Stimulated activated CD4-positive, alpha-beta T cell treated with anti-CD3 and anti-CD28 coated beads, Interleukin-15, amount 100 ng/mL, for 1 hour (primary cell): ENCODE measurements at regions not wholly inside any gene's neighbourhood (a gene's known extent, or its start where the extent isn't known, plus 50 kb on each side); places are given as distances from the start of the nearest gene placed in this dataset.

Source experiments
- DNase-seq, 2 donors: peaks; one replicate each; pipeline ENCODE4 v3.0.0-alpha.2; 2020; ENCODE audit warnings: low read depth in 1 of 2, low spot score in 1 of 2

DNA sequence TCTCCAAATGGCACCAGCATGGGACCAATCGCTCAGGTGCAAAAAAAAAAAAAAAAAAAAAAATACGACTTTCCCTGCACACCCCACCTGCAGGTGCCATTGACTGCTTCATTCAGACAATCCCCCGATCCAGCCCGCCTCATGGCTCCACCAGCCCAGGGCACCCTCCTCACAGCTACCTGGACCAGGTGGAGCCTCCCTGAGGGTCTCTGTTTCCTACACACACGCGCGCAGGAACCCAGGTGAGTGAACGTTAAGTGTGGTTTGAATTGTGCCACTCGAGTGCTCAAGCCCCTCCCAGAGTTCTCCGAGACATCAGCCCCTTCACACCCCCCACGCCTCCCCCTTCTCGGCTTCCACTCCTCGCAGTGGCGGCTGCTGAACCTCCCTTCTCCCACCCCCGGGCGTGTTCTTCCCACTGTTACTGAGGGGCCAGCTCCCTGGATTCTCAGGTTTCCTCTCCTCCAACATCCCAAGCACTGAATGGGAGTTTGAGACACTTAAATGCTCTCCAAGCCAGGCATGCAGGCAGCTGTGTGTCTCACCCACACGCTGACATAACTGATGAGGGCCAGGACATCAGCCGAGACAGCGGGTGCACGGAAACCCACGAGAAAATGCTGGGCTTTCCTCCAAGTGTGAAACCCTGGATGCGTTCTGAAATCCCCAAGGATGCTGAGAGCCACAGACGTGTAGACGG, 88.8 kb upstream of the SNTG2 start:
- DNase-seq: no peak

DNA sequence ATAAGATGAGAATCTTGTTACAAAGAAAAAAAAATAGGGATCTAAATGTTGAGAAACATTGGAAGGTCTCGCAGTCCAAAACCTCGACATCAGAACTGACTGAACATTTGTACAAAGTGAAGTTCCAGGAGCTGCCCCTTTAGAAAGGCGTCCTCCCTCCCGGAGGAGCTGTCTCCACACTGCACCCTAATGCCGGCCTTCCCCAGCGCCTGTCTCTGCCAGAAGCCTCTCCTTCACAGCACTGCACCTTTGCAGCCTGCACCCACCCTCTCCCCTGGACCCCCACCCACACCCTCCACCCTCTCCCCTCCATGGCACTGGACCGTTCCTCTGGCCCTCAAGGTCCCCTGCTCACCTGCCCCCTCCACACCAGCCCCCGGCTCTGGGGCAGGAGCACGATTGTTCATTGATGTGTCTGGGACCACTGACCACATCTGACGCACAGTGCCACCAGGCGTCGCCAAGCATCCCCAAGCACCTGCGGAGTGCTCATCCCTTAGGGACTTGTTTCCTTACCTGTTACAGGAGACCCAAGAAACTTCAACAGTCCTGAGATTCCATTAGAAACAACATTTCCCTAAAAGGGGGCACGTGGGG, 90.3 kb upstream of the SNTG2 start:
- DNase-seq: no peak

DNA sequence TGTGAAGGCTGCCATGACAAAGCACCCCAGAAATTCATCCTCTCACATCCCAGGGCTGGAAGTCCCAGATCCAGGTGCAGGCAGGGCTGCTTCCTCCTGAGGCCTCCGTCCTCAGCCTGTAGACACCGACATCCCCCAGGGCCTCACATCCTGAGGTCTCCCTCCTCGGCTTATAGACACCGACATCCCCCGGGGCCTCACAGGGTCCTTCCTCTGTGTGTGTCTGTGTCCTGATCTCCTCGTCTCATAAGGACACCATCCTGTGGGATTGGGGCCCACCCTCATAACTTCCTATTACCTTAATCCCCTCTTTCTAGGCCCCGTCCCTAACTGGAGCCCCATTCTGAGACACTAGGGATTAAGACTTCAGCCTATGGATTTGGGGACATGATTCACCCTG, 92.0 kb upstream of the SNTG2 start:
- DNase-seq: no peak

DNA sequence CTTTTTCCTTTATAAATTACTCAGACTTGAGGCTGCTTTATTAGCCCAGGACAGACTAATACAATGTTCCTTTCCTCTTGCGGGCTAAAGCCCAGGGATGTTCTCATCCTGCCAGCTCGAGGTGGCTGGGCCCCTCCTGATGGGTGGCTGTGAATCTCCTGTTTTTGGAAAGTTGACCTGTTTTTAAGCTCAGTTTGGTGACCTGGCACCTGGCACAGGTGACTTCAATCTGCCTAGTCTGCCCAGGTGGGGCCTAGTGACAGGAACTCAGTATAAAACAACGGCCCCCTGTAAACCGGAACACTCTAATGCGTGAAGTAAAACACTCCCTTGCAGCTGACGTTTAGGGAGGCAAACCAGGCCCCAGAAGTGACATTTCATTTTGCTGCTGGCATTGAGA, 92.7 kb upstream of the SNTG2 start:
- no peak for DNase-seq

DNA sequence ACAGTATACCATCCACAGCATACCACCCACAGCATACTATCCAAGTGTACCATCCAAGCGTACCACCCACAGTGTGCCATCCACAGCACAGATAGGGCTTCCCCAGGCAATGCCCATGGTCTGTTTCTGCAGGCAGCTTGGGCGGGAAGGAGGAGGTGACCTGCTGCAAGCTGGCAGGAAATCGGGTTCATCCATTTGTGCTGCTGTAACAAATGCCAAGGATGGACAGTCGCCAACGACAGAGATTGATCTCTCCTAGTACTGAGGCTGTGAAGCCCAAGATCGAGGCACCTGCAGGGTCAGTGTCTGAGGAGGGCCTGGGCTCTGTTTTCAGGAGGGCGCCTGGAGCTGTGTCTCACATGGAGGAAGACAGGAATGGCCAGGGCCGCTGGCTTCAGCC, 93.6 kb upstream of the SNTG2 start:
- no peak for DNase-seq

DNA sequence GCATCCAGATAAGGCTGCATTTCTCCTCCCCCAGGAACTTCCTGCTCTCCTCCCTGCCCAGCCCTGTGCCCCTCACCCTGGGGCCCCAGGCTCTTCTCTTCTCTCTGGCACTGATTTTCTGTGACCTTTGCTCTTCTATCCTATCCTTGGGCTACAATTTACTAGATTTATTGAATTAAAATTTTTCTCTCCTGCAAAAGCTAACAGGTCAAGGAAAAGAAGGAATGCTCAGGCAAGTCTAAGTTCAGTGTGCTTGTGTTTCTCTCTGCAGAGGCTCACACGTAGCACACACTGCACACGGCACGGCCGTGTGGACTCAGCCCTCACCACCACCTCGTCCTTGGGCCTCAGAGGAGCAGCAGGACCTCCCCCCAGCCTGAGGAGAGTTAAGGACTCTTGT, 94.2 kb upstream of the SNTG2 start:
- no peak for DNase-seq

DNA sequence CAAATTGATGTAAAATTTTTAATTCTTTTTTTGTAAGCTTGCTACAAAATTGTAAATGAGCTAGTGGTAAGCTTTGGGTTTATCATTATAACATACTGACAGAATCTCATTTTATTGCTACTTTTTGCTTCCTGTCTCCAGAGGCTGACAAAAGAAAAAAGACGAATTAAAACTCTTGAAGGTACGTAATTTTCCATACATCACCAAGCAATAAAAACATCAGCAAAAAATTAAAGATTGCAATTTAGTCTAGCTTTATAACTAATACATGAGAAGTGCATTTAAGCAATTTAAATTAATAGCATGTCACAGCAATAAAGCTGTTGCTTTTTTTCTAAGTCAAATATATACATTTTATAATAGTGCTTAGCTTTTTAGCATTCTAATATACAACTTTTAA, 94.6 kb upstream of the SNTG2 start:
- no peak for DNase-seq

DNA sequence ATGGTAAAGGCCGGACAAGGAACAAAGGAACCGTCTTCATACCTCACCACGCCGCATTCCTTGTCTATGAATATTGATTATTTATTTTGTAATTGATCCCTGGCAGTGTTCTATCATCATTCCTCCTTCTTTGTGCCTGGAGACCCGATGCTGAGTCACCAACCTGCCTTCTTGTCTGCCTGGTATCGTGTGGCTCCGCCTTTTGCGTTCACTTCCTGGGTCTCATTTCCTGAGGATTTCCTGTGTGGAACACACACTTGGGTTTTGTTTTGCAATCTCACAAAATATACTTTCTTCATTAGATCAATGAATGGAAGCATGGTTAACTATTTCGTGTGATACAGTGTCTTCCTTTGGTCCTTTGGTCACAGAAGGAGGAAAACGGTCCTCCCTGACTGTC, 95.5 kb upstream of the SNTG2 start:
- DNase-seq: no peak

DNA sequence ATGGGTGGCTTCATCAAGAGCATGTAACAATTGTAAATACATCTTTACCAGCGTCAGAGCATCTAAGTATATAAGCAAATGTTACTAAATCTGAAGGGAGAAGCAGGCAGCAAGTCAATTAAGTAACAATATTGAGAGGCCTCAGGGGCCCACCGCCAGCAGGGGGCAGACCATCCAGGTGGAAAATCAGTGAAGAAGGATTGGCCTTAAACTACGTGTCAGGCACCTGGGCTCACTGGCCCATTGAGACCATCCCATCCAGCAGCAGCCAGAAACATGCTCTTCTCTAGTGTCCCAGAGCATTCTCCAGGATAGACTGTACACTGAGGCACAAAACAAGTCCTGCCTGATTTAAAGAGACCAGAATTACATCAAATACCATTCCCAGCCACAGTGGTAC, 96.2 kb upstream of the SNTG2 start:
- DNase-seq: no peak

DNA sequence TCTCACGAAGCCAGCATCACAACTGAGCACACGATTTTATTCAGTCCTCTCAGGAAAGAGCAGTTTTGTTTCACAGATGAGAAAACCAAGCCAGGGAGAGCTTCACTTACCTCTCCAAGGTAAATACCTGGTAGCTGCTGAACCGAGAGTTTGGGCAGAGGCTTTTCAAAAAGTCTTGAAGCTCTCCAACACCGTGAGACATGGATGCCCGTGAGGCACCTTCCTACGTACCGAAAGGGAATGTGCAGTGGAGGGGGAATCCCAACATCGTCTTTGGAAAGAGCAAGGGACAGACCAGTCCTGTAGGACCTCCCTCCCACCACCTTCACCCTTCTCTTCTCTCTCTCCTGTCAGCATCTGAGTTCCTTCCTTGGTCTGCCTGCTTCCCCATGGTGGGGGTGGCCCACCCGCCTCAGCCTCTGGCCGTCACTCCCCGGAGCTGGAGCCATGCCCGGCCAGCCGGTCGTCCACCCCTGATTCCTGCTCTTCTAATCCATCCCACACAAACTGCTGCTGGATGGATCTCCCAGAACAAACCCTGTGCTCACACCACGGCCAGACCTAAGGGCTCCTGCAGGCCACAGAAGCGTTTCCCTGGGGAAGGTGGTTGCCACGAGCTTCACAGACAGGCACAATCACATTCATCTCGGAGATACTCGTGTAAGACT, 97.3 kb upstream of the SNTG2 start:
- DNase-seq: no peak

DNA sequence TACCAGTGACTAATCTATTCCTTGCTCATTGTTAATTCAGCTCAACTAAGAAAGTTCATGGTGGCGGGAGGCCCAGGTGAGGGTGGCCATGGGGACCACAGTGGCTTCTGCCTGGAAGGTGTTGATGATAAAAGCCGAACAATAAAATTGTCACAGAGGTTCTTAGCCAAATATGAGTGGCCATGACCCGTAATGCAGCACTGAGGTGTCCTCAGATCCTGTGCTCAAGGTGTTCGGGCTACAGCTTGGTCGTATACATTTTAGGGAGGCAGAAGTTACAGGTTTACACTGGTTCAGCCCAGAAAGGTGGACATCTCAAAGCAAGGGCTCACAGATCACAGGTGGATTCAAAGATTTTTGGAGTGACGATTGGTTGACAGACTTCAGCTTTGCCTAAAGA, 98.5 kb upstream of the SNTG2 start:
- no peak for DNase-seq

DNA sequence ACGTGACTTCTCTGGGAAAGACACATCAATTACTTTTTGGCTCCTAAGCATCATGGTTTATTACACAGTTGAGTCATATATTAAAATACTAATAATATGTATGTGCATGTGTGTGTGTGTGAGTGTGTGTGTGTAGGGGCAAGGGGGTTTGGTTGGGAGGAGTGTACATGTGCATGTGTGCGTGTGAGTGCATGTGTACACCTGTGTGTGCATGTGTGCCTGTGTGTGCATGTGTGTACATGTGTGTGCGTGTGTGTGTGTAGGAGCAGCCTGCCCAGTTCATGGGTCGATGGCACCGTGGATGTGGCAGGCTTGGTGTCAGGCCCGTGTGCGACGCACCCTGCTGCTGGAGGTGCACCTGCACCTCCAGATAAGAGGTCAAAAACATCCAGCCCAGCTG, 99.0 kb upstream of the SNTG2 start:
- no peak for DNase-seq

DNA sequence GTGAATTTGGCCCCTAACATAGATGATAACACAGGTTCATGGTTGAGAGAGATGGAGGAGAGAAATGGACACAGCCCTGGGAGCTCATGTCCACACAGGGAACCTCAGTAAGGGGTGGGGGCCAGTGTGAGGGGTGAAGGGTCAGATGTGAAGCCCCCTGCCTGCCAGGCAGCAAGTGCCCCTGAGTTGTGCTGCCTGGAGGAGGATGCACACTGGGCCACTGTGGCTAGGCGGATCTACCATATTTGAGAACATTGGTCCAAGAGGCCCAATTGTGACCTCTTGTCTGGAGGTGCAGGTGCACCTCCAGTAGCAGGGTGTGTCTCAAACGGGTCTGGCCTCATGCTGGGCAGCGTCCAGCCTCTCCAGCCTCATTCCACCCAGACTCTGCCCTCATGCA, 99.6 kb upstream of the SNTG2 start:
- DNase-seq: no peak

DNA sequence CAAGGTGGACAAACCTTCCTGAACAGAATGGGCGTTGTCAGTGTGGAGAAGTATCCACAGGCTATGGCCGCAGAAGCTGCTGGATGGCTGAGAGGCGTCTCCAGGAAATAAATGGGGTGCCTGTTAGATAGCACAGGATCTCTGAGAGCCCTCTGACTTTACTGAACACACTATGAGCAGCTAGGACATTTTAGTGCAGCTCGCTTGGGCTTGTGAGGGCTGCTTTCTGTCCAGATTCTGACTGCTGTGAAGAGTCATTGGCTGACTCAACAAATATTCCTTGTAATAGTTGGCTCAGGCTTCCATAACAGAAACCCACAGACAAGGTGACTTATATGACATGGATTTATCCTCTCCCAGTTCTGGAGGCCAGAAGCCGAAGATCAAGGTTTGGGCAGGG, 100.2 kb upstream of the SNTG2 start:
- DNase-seq: no peak

DNA sequence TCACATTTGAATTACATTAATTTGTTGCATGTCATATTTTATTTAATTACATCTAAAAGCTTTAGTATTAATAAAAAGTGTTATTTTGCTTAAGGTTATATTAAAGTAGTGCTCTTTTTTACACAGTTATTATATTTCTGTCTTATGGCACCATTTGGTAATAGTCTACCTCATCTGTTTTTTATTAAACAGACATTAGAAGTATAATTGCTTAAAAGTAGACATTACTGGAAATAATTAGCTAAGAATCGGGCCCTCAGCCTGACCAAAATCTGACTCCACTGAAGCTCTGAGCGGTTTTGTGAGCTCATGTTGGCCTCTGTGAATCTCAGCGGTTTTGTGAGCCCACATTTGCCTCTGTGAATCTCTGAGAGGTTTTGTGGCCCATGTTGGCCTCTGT, 102.5 kb upstream of the SNTG2 start:
- no peak for DNase-seq

DNA sequence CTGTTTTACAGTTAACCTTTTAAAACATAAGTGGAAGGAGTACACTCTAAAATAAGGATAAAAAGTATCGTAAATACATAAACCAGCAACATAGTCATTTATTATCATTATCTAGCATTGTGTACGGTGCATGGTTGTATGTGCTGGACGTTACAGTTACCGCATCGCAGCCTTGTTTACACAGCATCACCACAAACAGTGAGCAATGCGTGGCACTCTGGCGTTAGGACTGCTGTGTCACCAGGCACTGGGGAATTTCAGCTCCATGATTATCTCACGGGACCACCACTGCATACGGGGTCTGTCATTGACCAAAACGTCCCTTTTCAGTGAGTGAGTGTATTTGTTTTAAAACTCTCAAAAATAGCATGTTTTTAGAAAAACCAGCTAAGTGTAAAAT, 103.0 kb upstream of the SNTG2 start:
- DNase-seq: no peak

DNA sequence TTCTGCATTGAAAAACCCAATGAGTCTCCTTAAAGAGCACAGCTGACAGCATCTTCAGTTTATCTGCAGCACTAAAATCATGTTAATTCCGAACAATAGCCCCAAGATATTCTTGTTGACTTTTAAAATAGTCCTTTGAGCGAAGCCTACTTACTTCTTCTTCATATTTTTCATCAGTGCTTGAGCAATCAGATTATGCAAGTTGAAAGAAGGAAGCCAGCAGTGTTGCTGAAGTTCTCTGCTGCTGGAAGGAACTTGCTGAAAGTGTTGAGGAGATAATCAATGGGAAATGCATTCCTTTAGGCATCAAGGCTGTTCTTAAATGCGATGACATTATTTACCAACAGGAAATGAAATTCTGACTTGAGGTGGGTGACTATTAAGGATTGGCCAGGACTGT, 105.9 kb upstream of the SNTG2 start:
- DNase-seq: no peak

DNA sequence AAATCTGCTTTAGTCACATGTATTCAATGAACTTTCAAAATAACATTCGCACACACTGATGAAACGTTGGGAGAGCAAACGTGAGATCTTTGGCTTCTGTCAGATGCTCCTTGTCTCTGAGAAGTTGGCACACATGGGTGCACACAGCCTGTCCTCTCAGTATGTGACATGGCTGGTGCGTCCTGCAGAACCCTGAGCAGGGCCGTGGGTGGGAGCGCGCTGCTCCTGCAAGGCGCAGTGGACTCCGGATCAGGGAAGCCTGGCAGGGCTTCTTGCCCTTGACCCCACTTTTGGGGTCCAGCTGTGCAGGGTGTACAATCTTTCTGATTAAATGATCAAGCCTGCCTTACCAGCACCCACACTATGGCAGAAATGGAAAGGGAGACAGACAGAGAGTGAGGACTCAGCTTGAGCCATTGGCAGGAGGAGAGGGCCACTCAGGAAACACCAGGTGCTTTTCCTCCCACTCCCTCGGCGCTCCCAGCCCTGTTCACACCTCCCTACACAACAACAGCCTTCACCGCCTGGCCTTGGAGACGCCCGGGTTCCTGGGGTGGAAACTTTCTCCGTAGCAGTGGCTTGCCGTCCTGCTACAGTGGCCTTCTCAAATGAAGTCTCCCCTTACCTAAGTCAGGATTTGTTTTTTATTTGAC, 108.4 kb upstream of the SNTG2 start:
- DNase-seq: no peak

DNA sequence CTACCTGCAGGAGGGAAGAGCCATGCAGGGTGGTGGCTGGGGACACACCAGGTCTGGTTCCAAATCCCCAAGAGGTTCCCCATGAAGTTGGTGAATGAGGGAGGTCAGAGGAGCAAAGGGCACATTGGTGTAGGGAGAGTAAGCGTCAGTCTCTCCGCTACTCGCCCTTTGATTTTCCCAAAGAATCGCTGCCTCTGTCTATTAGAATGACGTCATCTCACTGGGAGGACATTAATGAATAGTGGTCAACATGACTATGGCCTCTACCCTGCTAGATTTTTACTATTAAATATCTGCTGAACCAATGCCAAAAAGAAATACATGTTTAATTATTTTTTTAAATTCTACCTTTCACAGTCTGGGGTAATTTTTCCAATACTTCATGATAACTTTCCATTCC, 109.6 kb upstream of the SNTG2 start:
- no peak for DNase-seq

DNA sequence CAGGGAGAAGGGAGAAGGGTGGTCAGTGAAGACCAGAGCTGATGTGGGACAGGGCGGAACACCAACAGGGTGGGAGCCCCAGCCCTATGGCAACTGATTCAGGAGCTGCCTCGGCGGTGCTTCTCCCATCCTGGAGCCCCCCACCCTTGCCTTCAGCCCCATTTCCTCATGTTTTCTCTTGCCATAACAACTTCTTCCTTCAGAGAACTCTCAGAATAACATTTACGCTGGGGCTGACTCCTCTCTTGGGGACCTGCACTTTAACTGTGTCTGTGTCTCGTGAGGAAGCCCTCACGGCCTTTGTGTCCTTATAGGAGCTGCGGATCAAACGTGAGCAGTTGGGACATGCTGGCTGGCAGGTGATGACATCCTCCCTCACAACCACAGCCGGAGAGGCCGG, 116.4 kb upstream of the SNTG2 start:
- no peak for DNase-seq

DNA sequence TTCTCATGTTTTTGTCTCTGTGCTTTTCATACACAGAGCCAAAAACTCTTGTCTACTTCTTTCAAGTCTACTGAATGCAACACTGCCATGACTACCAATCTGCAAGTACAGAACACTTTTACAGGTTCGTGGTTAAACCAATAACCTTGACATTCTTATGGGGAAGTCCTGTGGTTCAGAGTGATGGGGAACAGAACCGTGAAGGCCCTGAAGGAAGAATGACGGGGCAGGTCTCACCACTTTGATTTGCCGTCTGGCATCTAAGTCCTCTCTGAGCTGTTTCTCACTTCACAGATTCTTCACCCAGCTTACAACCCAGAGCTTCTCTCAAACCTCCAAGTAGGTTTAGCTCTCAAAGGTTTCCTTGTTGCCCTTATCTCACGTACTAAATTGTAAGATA, 117.5 kb upstream of the SNTG2 start:
- DNase-seq: no peak

DNA sequence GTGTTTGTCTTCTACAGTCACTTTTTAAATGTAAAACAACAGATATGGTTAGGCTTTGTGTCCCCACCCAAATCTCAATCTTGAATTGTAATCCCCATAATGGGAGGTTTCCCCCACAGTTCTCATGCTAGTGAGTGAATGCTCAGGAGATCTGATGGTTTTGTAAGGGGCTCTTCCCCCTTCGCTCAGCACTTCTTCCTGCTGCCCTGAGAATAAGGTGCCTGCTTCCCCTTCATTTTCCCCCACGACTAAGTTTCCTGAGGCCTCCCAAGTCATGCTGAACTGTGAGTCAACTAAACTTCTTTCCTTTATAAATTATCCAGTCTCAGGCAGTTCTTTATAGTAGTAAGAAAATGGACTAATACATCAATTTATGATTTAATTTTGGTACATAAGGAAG, 118.0 kb upstream of the SNTG2 start:
- DNase-seq: no peak
